ENCODE measurements at regions not wholly inside any gene's neighbourhood (a gene's known extent, or its start where the extent isn't known, plus 50 kb on each side); places are given as distances from the start of the nearest gene placed in this dataset.

GRCh38 chr3:182716114-182716688, 77.1 kb upstream of the ATP11B start:
- DNase-seq (ENCODE audit: low read depth, low spot score), result no peak

GRCh38 chr3:182717216-182717615, 76.1 kb upstream of the ATP11B start:
- DNase-seq (ENCODE audit: low read depth, low spot score), result no peak

- DNase-seq (ENCODE audit: low read depth, low spot score), result no peak
These were observed 70.4 kb upstream of the ATP11B start for GRCh38 chr3:182722907-182723306.

- DNase-seq (ENCODE audit: low read depth, low spot score), result no peak
These were observed 69.7 kb upstream of the ATP11B start for GRCh38 chr3:182723596-182723995.

- DNase-seq (ENCODE audit: low read depth, low spot score), result peak; percentile 77
These were observed 67.7 kb upstream of the ATP11B start for GRCh38 chr3:182725372-182726251.

GRCh38 chr3:182726258-182727142, 66.8 kb upstream of the ATP11B start:
- DNase-seq (ENCODE audit: low read depth, low spot score), result no peak

GRCh38 chr3:182728238-182728637, 65.1 kb upstream of the ATP11B start:
- DNase-seq (ENCODE audit: low read depth, low spot score), result no peak

- DNase-seq (ENCODE audit: low read depth, low spot score), result no peak
These were observed 63.2 kb upstream of the ATP11B start for GRCh38 chr3:182729903-182730674.

- DNase-seq (ENCODE audit: low read depth, low spot score), result no peak
These were observed 62.6 kb upstream of the ATP11B start for GRCh38 chr3:182730675-182731042.

- DNase-seq (ENCODE audit: low read depth, low spot score), result no peak
These were observed 61.5 kb upstream of the ATP11B start for GRCh38 chr3:182731764-182732163.

- DNase-seq (ENCODE audit: low read depth, low spot score), result no peak
These were observed 60.9 kb upstream of the ATP11B start for GRCh38 chr3:182732232-182733015.

- no peak for DNase-seq (ENCODE audit: low read depth, low spot score)
These were observed 57.6 kb upstream of the ATP11B start for GRCh38 chr3:182735672-182736071.

- no peak for DNase-seq (ENCODE audit: low read depth, low spot score)
These were observed 55.5 kb upstream of the ATP11B start for GRCh38 chr3:182737825-182738224.

GRCh38 chr3:182738583-182739411, 54.5 kb upstream of the ATP11B start:
- DNase-seq (ENCODE audit: low read depth, low spot score), result peak; percentile 43

- no peak for DNase-seq (ENCODE audit: low read depth, low spot score)
These were observed 53.7 kb upstream of the ATP11B start for GRCh38 chr3:182739619-182740018.

GRCh38 chr3:182740710-182741109, 52.6 kb upstream of the ATP11B start:
- DNase-seq (ENCODE audit: low read depth, low spot score), result peak; percentile 76

- no peak for DNase-seq (ENCODE audit: low read depth, low spot score)
These were observed 52.1 kb upstream of the ATP11B start for GRCh38 chr3:182741214-182741613.

Measured in ELF-1 (cell line).